CD14-positive monocyte (primary cell): ENCODE measurements at regions not wholly inside any gene's neighbourhood (a gene's known extent, or its start where the extent isn't known, plus 50 kb on each side); places are given as distances from the start of the nearest gene placed in this dataset.

Experiments used
- DNase-seq, 3 donors: peaks; one replicate each; pipeline ENCODE4 v3.0.0-alpha.2; 2011 to 2022
- H2AFZ ChIP-seq: 2 replicates; pipeline ENCODE4 v1.6.0; 2012; ENCODE audit warnings: mild to moderate bottlenecking, low read depth, low read length, inconsistent platforms; ENCODE audit not compliant: insufficient read depth, poor library complexity, severe bottlenecking
- H3K27ac ChIP-seq, 2 donors: 1 replicate in 1 of 2; 2 replicates in 1 of 2; pipeline ENCODE4 v1.5.1; 2012 to 2013; ENCODE audit warnings: low read length in 2 of 2, control low read depth in 1 of 2, inconsistent platforms in 1 of 2, low read depth in 1 of 2, mild to moderate bottlenecking in 1 of 2
- H3K27me3 ChIP-seq, 2 donors: one replicate each; pipeline versions ENCODE4 v1.6.0 to v1.6.1; 2011 to 2013; ENCODE audit warnings: low read length in 2 of 2; ENCODE audit not compliant: control insufficient read depth in 2 of 2, insufficient read depth in 2 of 2
- H3K36me3 ChIP-seq, 2 donors: replicated peaks in 1 of 2; 1 replicate in 1 of 2; 2 replicates in 1 of 2; pipeline versions ENCODE4 v1.5.1 to v1.6.1; 2012 to 2013; ENCODE audit warnings: low read length in 2 of 2, control low read depth in 1 of 2, inconsistent platforms in 1 of 2, mild to moderate bottlenecking in 1 of 2; ENCODE audit not compliant: insufficient read depth in 2 of 2, control insufficient read depth in 1 of 2
- H3K4me1 ChIP-seq, 2 donors: 1 replicate in 1 of 2; 2 replicates in 1 of 2; pipeline versions ENCODE4 v1.5.1 to v1.6.1; 2012 to 2013; ENCODE audit warnings: low read length in 2 of 2, control low read depth in 1 of 2, inconsistent platforms in 1 of 2, mild to moderate bottlenecking in 1 of 2, moderate library complexity in 1 of 2; ENCODE audit not compliant: insufficient read depth in 2 of 2, control insufficient read depth in 1 of 2
- H3K4me2 ChIP-seq: replicated peaks from 2 replicates; pipeline ENCODE3; 2012; ENCODE audit warnings: low read length, moderate library complexity, mild to moderate bottlenecking; ENCODE audit not compliant: poor library complexity, severe bottlenecking; ENCODE audit errors: extremely low read depth
- H3K4me3 ChIP-seq, 3 experiments: fragments of 200-600 bp in 1 of 3; sonication (generic) in 1 of 3; replicated peaks in 1 of 3; 1 replicate in 2 of 3; 2 replicates in 1 of 3; pipeline ENCODE4 v1.5.1; 2011 to 2013; ENCODE audit warnings: low read length in 3 of 3, mild to moderate bottlenecking in 3 of 3, control low read depth in 2 of 3, low read depth in 2 of 3, inconsistent platforms in 1 of 3, moderate library complexity in 1 of 3
- H3K79me2 ChIP-seq: 2 replicates; pipeline ENCODE4 v1.6.0; 2012; ENCODE audit warnings: mild to moderate bottlenecking, control low read depth, inconsistent platforms, low read length, moderate library complexity; ENCODE audit not compliant: insufficient read depth
- H3K9ac ChIP-seq: 2 replicates; pipeline ENCODE4 v1.6.0; 2017; ENCODE audit warnings: low read length, mild to moderate bottlenecking; ENCODE audit not compliant: insufficient read depth, poor library complexity, severe bottlenecking
- H3K9me3 ChIP-seq, 2 donors: replicated peaks in 1 of 2; 1 replicate in 1 of 2; 2 replicates in 1 of 2; pipeline versions ENCODE4 v1.5.1 to v1.6.1; 2012 to 2013; ENCODE audit warnings: low read length in 2 of 2, control low read depth in 1 of 2; ENCODE audit not compliant: control insufficient read depth in 1 of 2, insufficient read depth in 1 of 2
- H4K20me1 ChIP-seq: 2 replicates; pipeline ENCODE4 v1.6.0; 2012; ENCODE audit warnings: mild to moderate bottlenecking, low read length, control low read depth, moderate library complexity; ENCODE audit not compliant: insufficient read depth
- H3K27ac Mint-ChIP-seq, 7 donors: one replicate each; pipeline ENCODE4 v1.8.0; 2020; ENCODE audit warnings: mild to moderate bottlenecking in 7 of 7, mixed read lengths in 7 of 7, moderate library complexity in 6 of 7, inconsistent platforms in 2 of 7
- H3K27me3 Mint-ChIP-seq, 3 donors: one replicate each; pipeline ENCODE4 v1.8.0; 2021 to 2022; ENCODE audit warnings: low read depth in 3 of 3, mild to moderate bottlenecking in 3 of 3, mixed read lengths in 3 of 3, moderate library complexity in 3 of 3, inconsistent platforms in 1 of 3
- H3K36me3 Mint-ChIP-seq, 2 donors: one replicate each; pipeline ENCODE4 v1.8.0; 2020; ENCODE audit warnings: mixed read lengths in 2 of 2, inconsistent platforms in 1 of 2, mild to moderate bottlenecking in 1 of 2
- H3K4me1 Mint-ChIP-seq: one replicate; pipeline ENCODE4 v1.8.0; 2020; ENCODE audit warnings: mild to moderate bottlenecking, mixed read lengths
- H3K4me3 Mint-ChIP-seq, 2 donors: one replicate each; pipeline ENCODE4 v1.8.0; 2020; ENCODE audit warnings: mild to moderate bottlenecking in 2 of 2, mixed read lengths in 2 of 2, moderate library complexity in 1 of 2
- H3K9me3 Mint-ChIP-seq, 7 donors: one replicate each; pipeline ENCODE4 v1.8.0; 2020 to 2022; ENCODE audit warnings: mixed read lengths in 7 of 7, mild to moderate bottlenecking in 6 of 7, moderate library complexity in 6 of 7, inconsistent platforms in 2 of 7
- WGBS: methylation state at CpG from one replicate; pipeline ENCODE4 v1.1.5; 2013; ENCODE audit warnings: missing lambda C conversion rate; ENCODE audit not compliant: insufficient coverage; 5-methylcytosine and 5-hydroxymethylcytosine counted together
- intact Hi-C, 2 donors: fragments of 100-400 bp; cut with micrococcal nuclease; formaldehyde crosslinking; loops; one replicate each; pipeline versions ENCODE4 v1.15.0 to v1.15.1; 2023
- TF ChIP-seq, protein P1 (sequence below): fragments of 200-600 bp; IDR thresholded peaks from one replicate; pipeline ENCODE4 v1.8.0; 2022; ENCODE audit warnings: antibody characterized with exemption, mild to moderate bottlenecking

DNA sequence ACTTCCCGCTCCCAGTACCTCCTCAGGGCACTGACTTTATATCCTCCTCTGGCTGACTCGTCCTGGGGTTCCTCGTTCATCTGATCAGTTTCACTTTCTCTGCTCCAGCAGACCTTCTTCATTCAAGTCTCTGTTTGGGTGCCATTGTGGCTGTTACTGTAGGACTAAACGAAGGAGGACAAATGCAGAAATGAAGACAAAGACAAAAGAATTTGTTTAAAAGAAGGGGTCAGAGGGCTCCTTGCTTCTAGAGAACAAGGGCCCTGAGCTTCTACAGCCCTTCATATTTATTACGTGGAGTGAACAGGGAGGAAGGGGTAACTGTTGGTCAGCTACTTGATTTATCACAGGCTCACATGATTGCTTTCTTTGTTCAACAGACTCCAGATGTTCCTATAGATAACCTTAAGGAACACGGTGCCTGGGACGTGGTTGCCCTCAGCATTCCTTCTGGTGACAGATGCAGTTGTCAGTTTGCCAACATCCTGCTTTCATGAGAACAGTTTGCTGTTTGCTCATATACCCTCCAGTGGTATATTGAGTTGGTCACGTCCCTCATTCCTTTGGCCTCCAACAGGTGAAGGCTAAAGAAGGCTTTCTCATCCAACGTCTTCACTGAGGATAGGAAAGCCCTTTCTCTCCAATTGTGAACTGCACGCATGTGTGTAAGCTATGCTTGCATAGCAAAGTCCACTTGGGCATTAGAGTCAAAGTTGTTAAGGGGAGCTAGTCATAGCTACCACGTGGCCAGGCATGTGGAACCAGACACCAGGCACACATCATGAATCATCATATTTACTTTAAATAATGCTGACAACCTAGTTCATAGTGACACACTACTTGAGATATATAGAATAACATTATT, 69.1 kb upstream of the BTN3A2 start:
- H3K4me1 ChIP-seq, result peaks cover 7 to 15% of the 10 kb centered on the region in 2 donors
- peaks cover 2 to 5% (median 2%) of the 10 kb centered on the region in 3 donors for H3K27me3 Mint-ChIP-seq
- peak overlapping the region in 2 of 3 experiments; percentile 26 to 55 for H3K4me3 ChIP-seq
- TF ChIP-seq, protein P1, sequence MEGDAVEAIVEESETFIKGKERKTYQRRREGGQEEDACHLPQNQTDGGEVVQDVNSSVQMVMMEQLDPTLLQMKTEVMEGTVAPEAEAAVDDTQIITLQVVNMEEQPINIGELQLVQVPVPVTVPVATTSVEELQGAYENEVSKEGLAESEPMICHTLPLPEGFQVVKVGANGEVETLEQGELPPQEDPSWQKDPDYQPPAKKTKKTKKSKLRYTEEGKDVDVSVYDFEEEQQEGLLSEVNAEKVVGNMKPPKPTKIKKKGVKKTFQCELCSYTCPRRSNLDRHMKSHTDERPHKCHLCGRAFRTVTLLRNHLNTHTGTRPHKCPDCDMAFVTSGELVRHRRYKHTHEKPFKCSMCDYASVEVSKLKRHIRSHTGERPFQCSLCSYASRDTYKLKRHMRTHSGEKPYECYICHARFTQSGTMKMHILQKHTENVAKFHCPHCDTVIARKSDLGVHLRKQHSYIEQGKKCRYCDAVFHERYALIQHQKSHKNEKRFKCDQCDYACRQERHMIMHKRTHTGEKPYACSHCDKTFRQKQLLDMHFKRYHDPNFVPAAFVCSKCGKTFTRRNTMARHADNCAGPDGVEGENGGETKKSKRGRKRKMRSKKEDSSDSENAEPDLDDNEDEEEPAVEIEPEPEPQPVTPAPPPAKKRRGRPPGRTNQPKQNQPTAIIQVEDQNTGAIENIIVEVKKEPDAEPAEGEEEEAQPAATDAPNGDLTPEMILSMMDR, result no peak
- H3K9me3 ChIP-seq, result no peaks in the 10 kb centered on the region
- peak in 2 of 3 donors; percentile 27 to 37 for DNase-seq
- peak overlapping the region; percentile 66 to 82 for H3K4me3 Mint-ChIP-seq
- peak overlapping the region in 6 of 7 donors; percentile 24 to 57 (median 34) for H3K27ac Mint-ChIP-seq
- H3K36me3 Mint-ChIP-seq, result no peaks in the 10 kb centered on the region
- H3K9me3 Mint-ChIP-seq, result no peaks in the 10 kb centered on the region
- H3K36me3 ChIP-seq, result no peaks in the 10 kb centered on the region
- H3K27me3 ChIP-seq, result no peaks in the 10 kb centered on the region
- H3K9ac ChIP-seq, result no peak overlapping the region
- peak overlapping the region in 1 of 2 donors; percentile 53 for H3K27ac ChIP-seq
- H3K4me2 ChIP-seq, result peak overlapping the region; percentile 72
- intact Hi-C loops, result no loop called here
- 14% methylated on average over 2 of the region's 11 CpGs for whole genome bisulfite sequencing
- peaks cover 19% of the 10 kb centered on the region for H3K4me1 Mint-ChIP-seq
- peak overlapping the region; percentile 83 for H2AFZ ChIP-seq
- H3K79me2 ChIP-seq, result no peaks in the 10 kb centered on the region
- no peaks in the 10 kb centered on the region for H4K20me1 ChIP-seq

DNA sequence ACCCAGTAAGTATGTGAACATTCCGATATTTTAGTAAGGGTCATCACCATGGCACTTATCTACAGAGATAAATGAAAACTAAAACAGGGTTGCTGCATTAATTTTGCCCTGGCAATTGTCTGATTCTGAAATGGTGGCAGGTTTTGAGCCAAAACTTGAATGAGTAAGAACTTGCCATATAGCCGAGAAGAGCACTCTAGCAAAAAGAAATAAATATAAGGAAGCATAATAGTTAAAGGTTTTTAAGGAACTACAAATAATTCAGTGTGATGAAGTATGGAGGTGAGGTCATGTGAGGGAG, 68.5 kb upstream of the BTN3A2 start:
- no peaks in the 10 kb centered on the region for H3K36me3 Mint-ChIP-seq
- Histone ChIP-seq H3K9me3 (no peaks in the 10 kb centered on the region), H3K27ac (no peak overlapping the region), H3K9ac (no peak overlapping the region), H3K79me2 (no peaks in the 10 kb centered on the region), H3K4me3 (no peak overlapping the region), H3K4me1 (peaks cover 7 to 15% of the 10 kb centered on the region in 2 donors), H2AFZ (no peak overlapping the region), H3K27me3 (no peaks in the 10 kb centered on the region), H3K4me2 (no peak overlapping the region), H4K20me1 (no peaks in the 10 kb centered on the region), H3K36me3 (no peaks in the 10 kb centered on the region)
- H3K4me3 Mint-ChIP-seq, result no peak overlapping the region
- H3K27me3 Mint-ChIP-seq, result peaks cover 2 to 5% (median 2%) of the 10 kb centered on the region in 3 donors
- DNase-seq, result no peak
- peaks cover 19% of the 10 kb centered on the region for H3K4me1 Mint-ChIP-seq
- TF ChIP-seq, protein P1, result no peak
- no peak overlapping the region for H3K27ac Mint-ChIP-seq
- intact Hi-C loops, result no loop called here
- no CpG with 5 or more reads among the region's 2 CpGs for WGBS
- H3K9me3 Mint-ChIP-seq, result no peaks in the 10 kb centered on the region
